ENCODE measurements at regions not wholly inside any gene's neighbourhood (a gene's known extent, or its start where the extent isn't known, plus 50 kb on each side); places are given as distances from the start of the nearest gene placed in this dataset.
A peak's percentile ranks its signal among the peaks of the same experiment; 100 is the strongest.

GRCh38 chr5:125274211-125274610, 527.8 kb upstream of the ZNF608 start:
- no peak overlapping the region for H3K9ac ChIP-seq (ENCODE audit: low read length)
- CTCF ChIA-PET = no interaction called here
- BruUV-seq (replicated peaks) = no TSS peak

GRCh38 chr5:125274938-125275724, 528.7 kb upstream of the ZNF608 start:
- Histone ChIP-seq H3K27ac (ENCODE audit: low read length) (no peak overlapping the region), H3K27me3 (ENCODE audit: low read length) (no peaks in the 10 kb centered on the region), H2AFZ (ENCODE audit: low read length) (no peak overlapping the region), H3K4me1 (ENCODE audit: insufficient read depth, low read length) (peaks cover 34% of the 10 kb centered on the region), H3K79me2 (ENCODE audit: low read length) (no peaks in the 10 kb centered on the region), H3K4me2 (ENCODE audit: low read length) (no peak overlapping the region), H3K9me3 (ENCODE audit: low read length) (no peaks in the 10 kb centered on the region), H3K36me3 (ENCODE audit: low read depth, low read length) (no peaks in the 10 kb centered on the region), H3K9ac (ENCODE audit: low read length) (no peak overlapping the region), H3K9me2 (replicated peaks; ENCODE audit: low read length) (no peaks in the 10 kb centered on the region), H3F3A (ENCODE audit: low read length, unreplicated experiment) (no peaks in the 10 kb centered on the region), H4K20me1 (ENCODE audit: low read length) (no peaks in the 10 kb centered on the region), H3K4me3 (ENCODE audit: low read length) (no peak overlapping the region)
- BruUV-seq (replicated peaks) = no TSS peak
- no peak for ATAC-seq
- peak; percentile 8 for DNase-seq
- CTCF ChIA-PET = no interaction called here
- no peak for TF ChIP-seq EZH2 (IDR thresholded peaks at IDR 0.05; ENCODE audit: low read length, unreplicated experiment)
- TF ChIP-seq EZH2phosphoT487 (IDR thresholded peaks at IDR 0.05; ENCODE audit: borderline replicate concordance, low read length) = no peak
- TF ChIP-seq, protein P1, sequence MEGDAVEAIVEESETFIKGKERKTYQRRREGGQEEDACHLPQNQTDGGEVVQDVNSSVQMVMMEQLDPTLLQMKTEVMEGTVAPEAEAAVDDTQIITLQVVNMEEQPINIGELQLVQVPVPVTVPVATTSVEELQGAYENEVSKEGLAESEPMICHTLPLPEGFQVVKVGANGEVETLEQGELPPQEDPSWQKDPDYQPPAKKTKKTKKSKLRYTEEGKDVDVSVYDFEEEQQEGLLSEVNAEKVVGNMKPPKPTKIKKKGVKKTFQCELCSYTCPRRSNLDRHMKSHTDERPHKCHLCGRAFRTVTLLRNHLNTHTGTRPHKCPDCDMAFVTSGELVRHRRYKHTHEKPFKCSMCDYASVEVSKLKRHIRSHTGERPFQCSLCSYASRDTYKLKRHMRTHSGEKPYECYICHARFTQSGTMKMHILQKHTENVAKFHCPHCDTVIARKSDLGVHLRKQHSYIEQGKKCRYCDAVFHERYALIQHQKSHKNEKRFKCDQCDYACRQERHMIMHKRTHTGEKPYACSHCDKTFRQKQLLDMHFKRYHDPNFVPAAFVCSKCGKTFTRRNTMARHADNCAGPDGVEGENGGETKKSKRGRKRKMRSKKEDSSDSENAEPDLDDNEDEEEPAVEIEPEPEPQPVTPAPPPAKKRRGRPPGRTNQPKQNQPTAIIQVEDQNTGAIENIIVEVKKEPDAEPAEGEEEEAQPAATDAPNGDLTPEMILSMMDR (conservative IDR thresholded peaks at IDR 0.05; ENCODE audit: low read depth, low read length) = no peak
- intact Hi-C loops (cut with micrococcal nuclease) = loop anchor here (5.0 to 10.0 kb wide), 4 partner anchors 80 to 530 kb away; partner anchors contain the start of gene ZNF608
- POLR2A ChIA-PET (ENCODE audit: unreplicated experiment) = interaction anchor here (0.6 kb wide), 2 partner anchors 36 to 481 kb away, joined by 5 to 20 read pairs; no protein-coding TSS in a partner anchor

More at GRCh38 chr5:125274211-125274610, 527.8 kb upstream of the ZNF608 start:
- no peaks in the 10 kb centered on the region for H3K79me2 ChIP-seq (ENCODE audit: low read length)
- no peaks in the 10 kb centered on the region for H3K9me3 ChIP-seq (ENCODE audit: low read length)
- H3F3A ChIP-seq (ENCODE audit: low read length, unreplicated experiment) = no peaks in the 10 kb centered on the region
- POLR2A ChIA-PET (ENCODE audit: unreplicated experiment) = no interaction called here
- DNase-seq = no peak
- no peaks in the 10 kb centered on the region for H3K27me3 ChIP-seq (ENCODE audit: low read length)
- no peak overlapping the region for H3K4me2 ChIP-seq (ENCODE audit: low read length)
- H4K20me1 ChIP-seq (ENCODE audit: low read length) = no peaks in the 10 kb centered on the region
- H3K4me1 ChIP-seq (ENCODE audit: insufficient read depth, low read length) = peaks cover 33% of the 10 kb centered on the region
- H3K36me3 ChIP-seq (ENCODE audit: low read depth, low read length) = no peaks in the 10 kb centered on the region
- TF ChIP-seq EZH2 (IDR thresholded peaks at IDR 0.05; ENCODE audit: low read length, unreplicated experiment) (no peak), EZH2phosphoT487 (IDR thresholded peaks at IDR 0.05; ENCODE audit: borderline replicate concordance, low read length) (no peak)
- TF ChIP-seq, protein P1 (conservative IDR thresholded peaks at IDR 0.05; ENCODE audit: low read depth, low read length) = no peak
- no peak overlapping the region for H3K27ac ChIP-seq (ENCODE audit: low read length)
- intact Hi-C loops (cut with micrococcal nuclease) = loop anchor here (10.0 kb wide), 3 partner anchors 79 to 529 kb away; partner anchors contain the start of gene ZNF608
- H3K9me2 ChIP-seq (replicated peaks; ENCODE audit: low read length) = no peaks in the 10 kb centered on the region
- no peak overlapping the region for H2AFZ ChIP-seq (ENCODE audit: low read length)
- ATAC-seq = no peak
- no peak overlapping the region for H3K4me3 ChIP-seq (ENCODE audit: low read length)

DNA sequence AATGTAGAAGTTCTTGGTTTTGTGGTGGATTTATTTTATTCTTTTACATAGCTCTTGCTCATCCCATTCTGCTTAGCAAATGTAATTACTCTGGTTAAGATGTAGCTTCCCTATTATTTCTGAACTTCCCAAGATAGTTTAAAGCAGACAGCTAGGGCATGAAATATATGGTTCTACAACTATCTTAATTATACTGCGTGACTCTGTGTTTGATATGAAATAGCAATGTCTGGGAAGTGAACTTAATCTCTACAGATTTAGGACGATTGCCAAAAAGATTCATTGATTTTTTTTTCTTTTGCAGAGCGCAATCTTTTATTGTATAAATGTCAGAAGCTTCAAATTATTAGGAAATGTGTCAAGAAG, 529.3 kb upstream of the ZNF608 start:
- BruUV-seq (replicated peaks) = no TSS peak
- intact Hi-C loops (cut with micrococcal nuclease) = loop anchor here (2.0 to 10.0 kb wide), 5 partner anchors 81 to 531 kb away; partner anchors contain the start of gene ZNF608
- Histone ChIP-seq H3K79me2 (ENCODE audit: low read length) (no peaks in the 10 kb centered on the region), H3K4me1 (ENCODE audit: insufficient read depth, low read length) (peaks cover 34% of the 10 kb centered on the region), H3K4me2 (ENCODE audit: low read length) (no peak overlapping the region), H3K9me2 (replicated peaks; ENCODE audit: low read length) (no peaks in the 10 kb centered on the region), H3K27ac (ENCODE audit: low read length) (no peak overlapping the region), H3F3A (ENCODE audit: low read length, unreplicated experiment) (no peaks in the 10 kb centered on the region), H3K36me3 (ENCODE audit: low read depth, low read length) (no peaks in the 10 kb centered on the region), H3K9me3 (ENCODE audit: low read length) (no peaks in the 10 kb centered on the region), H3K4me3 (ENCODE audit: low read length) (no peak overlapping the region), H3K9ac (ENCODE audit: low read length) (no peak overlapping the region), H4K20me1 (ENCODE audit: low read length) (no peaks in the 10 kb centered on the region), H2AFZ (ENCODE audit: low read length) (no peak overlapping the region), H3K27me3 (ENCODE audit: low read length) (no peaks in the 10 kb centered on the region)
- ATAC-seq (no peak), DNase-seq (no peak)
- TF ChIP-seq EZH2 (IDR thresholded peaks at IDR 0.05; ENCODE audit: low read length, unreplicated experiment) (no peak), EZH2phosphoT487 (IDR thresholded peaks at IDR 0.05; ENCODE audit: borderline replicate concordance, low read length) (no peak)
- TF ChIP-seq, protein P1 (conservative IDR thresholded peaks at IDR 0.05; ENCODE audit: low read depth, low read length) = no peak
- ChIA-PET POLR2A (ENCODE audit: unreplicated experiment) (interaction anchor here (0.6 kb wide), 1 partner anchor 36 kb away, joined by 5 read pairs; no protein-coding TSS in a partner anchor), CTCF (no interaction called here)
